ENCODE measurements at regions not wholly inside any gene's neighbourhood (a gene's known extent, or its start where the extent isn't known, plus 50 kb on each side); places are given as distances from the start of the nearest gene placed in this dataset.
"Not testable (repeated sequence)": the region's sequence is repeated elsewhere in the genome, so short reads cannot be mapped to it uniquely, and the experiment has no call there.

GRCh38 chr14:106235356-106236159 lies 709.2 kb downstream of the TMEM121 start:
- DNase-seq (ENCODE audit: low read depth in 1 of 2, low spot score in 1 of 2), result no peak
- H3K4me3 ChIP-seq (replicated peaks; ENCODE audit: insufficient read depth, low read length), result no peak overlapping the region
- no peak overlapping the region for H3K27ac ChIP-seq (replicated peaks)
- peaks cover 4% of the 10 kb centered on the region for H3K27me3 ChIP-seq (ENCODE audit: insufficient read depth, poor library complexity, severe bottlenecking)
- TF ChIP-seq REST (IDR thresholded peaks at IDR 0.05; ENCODE audit: insufficient replicate concordance, low read depth) (no peak), SPI1 (IDR thresholded peaks at IDR 0.05; ENCODE audit: borderline replicate concordance, low read depth) (no peak), CTCF (IDR thresholded peaks at IDR 0.05; ENCODE audit: insufficient read depth, low read length) (no peak), POLR2AphosphoS5 (IDR thresholded peaks at IDR 0.05; ENCODE audit: low read depth) (no peak), GABPA (IDR thresholded peaks at IDR 0.05; ENCODE audit: low read depth) (no peak)

- no peak for DNase-seq (ENCODE audit: low read depth in 1 of 2, low spot score in 1 of 2)
- TF ChIP-seq GABPA (IDR thresholded peaks at IDR 0.05; ENCODE audit: low read depth), result no peak
- no peak for TF ChIP-seq POLR2AphosphoS5 (IDR thresholded peaks at IDR 0.05; ENCODE audit: low read depth)
- no peak for TF ChIP-seq REST (IDR thresholded peaks at IDR 0.05; ENCODE audit: insufficient replicate concordance, low read depth)
- TF ChIP-seq CTCF (IDR thresholded peaks at IDR 0.05; ENCODE audit: insufficient read depth, low read length), result no peak
- no peak for TF ChIP-seq SPI1 (IDR thresholded peaks at IDR 0.05; ENCODE audit: borderline replicate concordance, low read depth)
- H3K27ac ChIP-seq (replicated peaks), result no peak overlapping the region
- no peaks in the 10 kb centered on the region for H3K27me3 ChIP-seq (ENCODE audit: insufficient read depth, poor library complexity, severe bottlenecking)
- no peak overlapping the region for H3K4me3 ChIP-seq (replicated peaks; ENCODE audit: insufficient read depth, low read length)
Observed at GRCh38 chr14:106248321-106249192, 722.2 kb downstream of the TMEM121 start.

GRCh38 chr14:106253995-106254394 lies 727.6 kb downstream of the TMEM121 start:
- not testable (repeated sequence) for H3K27me3 ChIP-seq (ENCODE audit: insufficient read depth, poor library complexity, severe bottlenecking); DNase-seq (ENCODE audit: low read depth in 1 of 2, low spot score in 1 of 2); H3K4me3 ChIP-seq (replicated peaks; ENCODE audit: insufficient read depth, low read length); H3K27ac ChIP-seq (replicated peaks)
- peak; percentile 69; the same call in 1 of the 2 replicates for TF ChIP-seq SPI1 (IDR thresholded peaks at IDR 0.05; ENCODE audit: borderline replicate concordance, low read depth)

GRCh38 chr14:106257569-106257994 lies 731.2 kb downstream of the TMEM121 start:
- not testable (repeated sequence) for H3K27me3 ChIP-seq (ENCODE audit: insufficient read depth, poor library complexity, severe bottlenecking); H3K27ac ChIP-seq (replicated peaks); H3K4me3 ChIP-seq (replicated peaks; ENCODE audit: insufficient read depth, low read length)
- DNase-seq (ENCODE audit: low read depth in 1 of 2, low spot score in 1 of 2), result peak in 1 of 2 experiments; percentile 36
- TF ChIP-seq CTCF (IDR thresholded peaks at IDR 0.05; ENCODE audit: insufficient read depth, low read length), result peak; percentile 33
